ENCODE measurements at regions not wholly inside any gene's neighbourhood (a gene's known extent, or its start where the extent isn't known, plus 50 kb on each side); places are given as distances from the start of the nearest gene placed in this dataset.

GRCh38 chr1:38547321-38547720 lies 312.3 kb downstream of the RRAGC start:
- H3K27me3 Mint-ChIP-seq (ENCODE audit: unreplicated experiment): peaks cover 29% of the 10 kb centered on the region
- H3K4me3 Mint-ChIP-seq (ENCODE audit: unreplicated experiment): no peak overlapping the region
- no peaks in the 10 kb centered on the region for H3K9me3 Mint-ChIP-seq (ENCODE audit: unreplicated experiment)
- H3K27ac Mint-ChIP-seq (ENCODE audit: unreplicated experiment): no peak overlapping the region
- no peaks in the 10 kb centered on the region for H3K36me3 Mint-ChIP-seq (ENCODE audit: unreplicated experiment)
- TF ChIP-seq CTCF (IDR thresholded peaks at IDR 0.05): no peak
- DNase-seq (ENCODE audit: extremely low spot score, unreplicated experiment): no peak
- H3K4me1 Mint-ChIP-seq (ENCODE audit: unreplicated experiment): no peaks in the 10 kb centered on the region

GRCh38 chr1:38546636-38547035 lies 312.9 kb downstream of the RRAGC start:
- Mint-ChIP-seq H3K27ac (ENCODE audit: unreplicated experiment) (no peak overlapping the region), H3K27me3 (ENCODE audit: unreplicated experiment) (peaks cover 29% of the 10 kb centered on the region), H3K9me3 (ENCODE audit: unreplicated experiment) (no peaks in the 10 kb centered on the region), H3K4me3 (ENCODE audit: unreplicated experiment) (no peak overlapping the region), H3K4me1 (ENCODE audit: unreplicated experiment) (no peaks in the 10 kb centered on the region), H3K36me3 (ENCODE audit: unreplicated experiment) (no peaks in the 10 kb centered on the region)
- DNase-seq (ENCODE audit: extremely low spot score, unreplicated experiment): no peak
- no peak for TF ChIP-seq CTCF (IDR thresholded peaks at IDR 0.05)

GRCh38 chr1:38541223-38541622 lies 318.3 kb downstream of the RRAGC start:
- Mint-ChIP-seq H3K4me1 (ENCODE audit: unreplicated experiment) (peaks cover 7% of the 10 kb centered on the region), H3K4me3 (ENCODE audit: unreplicated experiment) (no peak overlapping the region), H3K27ac (ENCODE audit: unreplicated experiment) (no peak overlapping the region), H3K36me3 (ENCODE audit: unreplicated experiment) (no peaks in the 10 kb centered on the region), H3K27me3 (ENCODE audit: unreplicated experiment) (peaks cover 22% of the 10 kb centered on the region), H3K9me3 (ENCODE audit: unreplicated experiment) (no peaks in the 10 kb centered on the region)
- DNase-seq (ENCODE audit: extremely low spot score, unreplicated experiment): no peak
- TF ChIP-seq CTCF (IDR thresholded peaks at IDR 0.05): no peak

GRCh38 chr1:38539931-38540330 lies 319.6 kb downstream of the RRAGC start:
- H3K4me3 Mint-ChIP-seq (ENCODE audit: unreplicated experiment): no peak overlapping the region
- TF ChIP-seq CTCF (IDR thresholded peaks at IDR 0.05): no peak
- H3K9me3 Mint-ChIP-seq (ENCODE audit: unreplicated experiment): no peaks in the 10 kb centered on the region
- H3K27ac Mint-ChIP-seq (ENCODE audit: unreplicated experiment): no peak overlapping the region
- peaks cover 19% of the 10 kb centered on the region for H3K27me3 Mint-ChIP-seq (ENCODE audit: unreplicated experiment)
- H3K4me1 Mint-ChIP-seq (ENCODE audit: unreplicated experiment): peaks cover 7% of the 10 kb centered on the region
- DNase-seq (ENCODE audit: extremely low spot score, unreplicated experiment): no peak
- H3K36me3 Mint-ChIP-seq (ENCODE audit: unreplicated experiment): no peaks in the 10 kb centered on the region

GRCh38 chr1:38538834-38539233 lies 320.7 kb downstream of the RRAGC start:
- Mint-ChIP-seq H3K36me3 (ENCODE audit: unreplicated experiment) (no peaks in the 10 kb centered on the region), H3K4me1 (ENCODE audit: unreplicated experiment) (peaks cover 7% of the 10 kb centered on the region), H3K9me3 (ENCODE audit: unreplicated experiment) (no peaks in the 10 kb centered on the region), H3K27ac (ENCODE audit: unreplicated experiment) (no peak overlapping the region), H3K4me3 (ENCODE audit: unreplicated experiment) (no peak overlapping the region), H3K27me3 (ENCODE audit: unreplicated experiment) (peaks cover 19% of the 10 kb centered on the region)
- no peak for TF ChIP-seq CTCF (IDR thresholded peaks at IDR 0.05)
- DNase-seq (ENCODE audit: extremely low spot score, unreplicated experiment): no peak

All from osteocyte (in vitro differentiated cells).